Muscle layer of duodenum (tissue), 2 donors: ENCODE measurements at regions not wholly inside any gene's neighbourhood (a gene's known extent, or its start where the extent isn't known, plus 50 kb on each side); places are given as distances from the start of the nearest gene placed in this dataset.

Experiments
- H3K27ac ChIP-seq: one replicate; pipeline ENCODE4 v1.7.0; 2013; ENCODE audit warnings: mild to moderate bottlenecking, low read length
- H3K27me3 ChIP-seq: one replicate; pipeline ENCODE4 v1.7.0; 2013; ENCODE audit warnings: low read depth, mild to moderate bottlenecking, control low read depth, low read length
- H3K36me3 ChIP-seq, 2 donors: one replicate each; pipeline ENCODE4 v1.7.0; 2013; ENCODE audit warnings: low read length in 2 of 2, control low read depth in 1 of 2, mild to moderate bottlenecking in 1 of 2; ENCODE audit not compliant: insufficient read depth in 2 of 2, control insufficient read depth in 1 of 2
- H3K4me1 ChIP-seq, 2 donors: one replicate each; pipeline ENCODE4 v1.7.0; 2013; ENCODE audit warnings: low read length in 2 of 2, mild to moderate bottlenecking in 2 of 2, control low read depth in 1 of 2, moderate library complexity in 1 of 2; ENCODE audit not compliant: insufficient read depth in 2 of 2, control insufficient read depth in 1 of 2
- H3K4me3 ChIP-seq, 2 donors: one replicate each; pipeline ENCODE4 v1.7.0; 2013; ENCODE audit warnings: low read length in 2 of 2, low read depth in 1 of 2, mild to moderate bottlenecking in 1 of 2
- H3K9me3 ChIP-seq, 2 donors: one replicate each; pipeline ENCODE4 v1.7.0; 2013; ENCODE audit warnings: low read length in 2 of 2, control low read depth in 1 of 2, mild to moderate bottlenecking in 1 of 2; ENCODE audit not compliant: control insufficient read depth in 1 of 2
- donor health status: healthy.

GRCh38 chr20:60490217-60491050, 532.2 kb downstream of the CDH26 start:
- Histone ChIP-seq H3K9me3 (no peaks in the 10 kb centered on the region), H3K27ac (no peak overlapping the region)

DNA sequence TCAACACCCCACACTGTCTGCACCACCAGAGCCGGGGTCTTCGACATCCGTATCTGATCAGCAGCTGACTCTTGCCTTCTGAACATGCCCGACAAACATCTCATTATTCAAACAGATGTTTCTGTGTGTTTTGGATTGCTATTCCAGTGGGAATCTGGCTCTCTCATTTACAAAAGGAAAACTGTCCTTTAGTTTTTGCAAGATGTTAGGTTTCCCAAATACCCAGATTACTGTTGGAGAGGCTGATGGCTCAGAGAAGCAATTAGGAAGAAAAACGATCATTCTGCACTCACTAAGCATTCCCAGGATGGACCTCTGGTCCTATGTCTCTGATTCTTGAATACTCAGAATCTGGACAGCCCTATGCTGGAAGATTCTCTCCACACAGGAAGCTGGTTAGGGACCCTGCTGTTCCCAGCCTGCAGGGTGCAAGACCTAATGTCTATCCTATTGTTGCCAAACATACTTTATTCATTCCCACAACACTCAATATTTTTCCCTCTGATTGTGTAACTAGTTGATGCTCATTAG, 532.9 kb downstream of the CDH26 start:
- Histone ChIP-seq H3K9me3 (no peaks in the 10 kb centered on the region), H3K27me3 (no peaks in the 10 kb centered on the region), H3K4me3 (no peak overlapping the region), H3K27ac (no peak overlapping the region), H3K4me1 (no peaks in the 10 kb centered on the region), H3K36me3 (no peaks in the 10 kb centered on the region)

More at GRCh38 chr20:60490217-60491050, 532.2 kb downstream of the CDH26 start:
- H3K27me3 ChIP-seq: no peaks in the 10 kb centered on the region
- H3K4me3 ChIP-seq: no peak overlapping the region
- no peaks in the 10 kb centered on the region for H3K4me1 ChIP-seq
- no peaks in the 10 kb centered on the region for H3K36me3 ChIP-seq

GRCh38 chr20:60494476-60494875, 536.3 kb downstream of the CDH26 start:
- no peaks in the 10 kb centered on the region for H3K4me1 ChIP-seq
- no peaks in the 10 kb centered on the region for H3K9me3 ChIP-seq
- H3K36me3 ChIP-seq: no peaks in the 10 kb centered on the region
- H3K27me3 ChIP-seq: no peaks in the 10 kb centered on the region
- H3K4me3 ChIP-seq: no peak overlapping the region
- no peak overlapping the region for H3K27ac ChIP-seq

- no peaks in the 10 kb centered on the region for H3K36me3 ChIP-seq
- no peak overlapping the region for H3K27ac ChIP-seq
- H3K4me3 ChIP-seq: no peak overlapping the region
- no peaks in the 10 kb centered on the region for H3K9me3 ChIP-seq
- H3K4me1 ChIP-seq: no peaks in the 10 kb centered on the region
- no peaks in the 10 kb centered on the region for H3K27me3 ChIP-seq
These were observed 539.2 kb downstream of the CDH26 start for GRCh38 chr20:60497298-60498035.

DNA sequence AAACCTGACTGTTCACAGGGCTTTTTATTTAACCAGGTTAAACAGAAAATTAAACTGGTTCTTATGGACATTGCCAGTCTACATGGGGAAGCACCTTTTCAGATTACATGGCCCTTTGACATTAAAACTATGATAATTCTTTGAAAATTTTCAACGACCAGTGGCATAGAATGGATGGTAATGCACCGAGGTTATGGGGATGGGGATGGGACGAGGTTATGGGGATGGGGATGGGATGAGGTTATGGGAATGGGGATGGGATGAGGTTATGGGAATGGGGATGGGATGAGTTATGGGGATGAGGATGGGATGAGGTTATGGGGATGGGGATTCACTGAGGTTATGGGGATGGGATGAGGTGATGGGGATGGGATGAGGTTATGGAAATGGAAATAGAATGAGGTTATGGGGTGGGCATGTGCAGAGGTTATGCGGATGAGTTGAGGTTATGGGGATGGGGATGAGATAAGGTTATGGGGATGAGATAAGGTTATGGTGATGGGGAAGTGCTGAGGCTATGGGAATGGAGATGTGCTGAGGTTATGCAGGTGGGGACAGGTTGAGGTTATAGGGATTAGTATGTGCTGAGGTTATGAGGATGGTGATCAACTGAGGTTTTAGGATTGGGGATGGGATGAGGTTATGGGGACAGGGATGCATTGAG, 541.9 kb downstream of the CDH26 start:
- H3K4me3 ChIP-seq: no peak overlapping the region
- H3K36me3 ChIP-seq: no peaks in the 10 kb centered on the region
- no peak overlapping the region for H3K27ac ChIP-seq
- no peaks in the 10 kb centered on the region for H3K9me3 ChIP-seq
- H3K4me1 ChIP-seq: no peaks in the 10 kb centered on the region
- H3K27me3 ChIP-seq: no peaks in the 10 kb centered on the region

GRCh38 chr20:60501048-60501447, 542.8 kb downstream of the CDH26 start:
- H3K9me3 ChIP-seq: no peaks in the 10 kb centered on the region
- no peak overlapping the region for H3K27ac ChIP-seq
- no peak overlapping the region for H3K4me3 ChIP-seq
- H3K27me3 ChIP-seq: no peaks in the 10 kb centered on the region
- H3K36me3 ChIP-seq: no peaks in the 10 kb centered on the region
- H3K4me1 ChIP-seq: no peaks in the 10 kb centered on the region

DNA sequence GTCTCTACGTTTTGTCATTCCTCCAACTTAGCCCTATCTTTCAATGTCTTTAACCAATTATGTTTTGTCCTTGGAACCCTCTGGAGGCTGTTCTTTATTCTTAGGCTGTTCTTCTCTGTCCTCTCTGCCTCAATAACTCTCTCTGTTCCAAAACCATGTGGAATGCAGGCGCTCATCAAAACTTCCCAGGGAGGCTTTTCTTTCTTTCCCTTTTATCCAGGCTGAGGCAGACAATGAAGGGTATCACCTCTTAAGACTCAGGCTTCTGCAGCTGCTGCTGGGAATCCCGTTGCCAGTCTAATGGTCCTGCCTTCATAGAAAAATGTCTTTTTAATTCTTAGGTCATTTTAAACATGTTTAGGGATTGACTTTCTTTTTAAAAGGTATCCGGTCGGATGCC, 544.7 kb downstream of the CDH26 start:
- H3K4me1 ChIP-seq: no peaks in the 10 kb centered on the region
- no peaks in the 10 kb centered on the region for H3K9me3 ChIP-seq
- no peaks in the 10 kb centered on the region for H3K27me3 ChIP-seq
- no peaks in the 10 kb centered on the region for H3K36me3 ChIP-seq
- no peak overlapping the region for H3K4me3 ChIP-seq
- H3K27ac ChIP-seq: no peak overlapping the region

DNA sequence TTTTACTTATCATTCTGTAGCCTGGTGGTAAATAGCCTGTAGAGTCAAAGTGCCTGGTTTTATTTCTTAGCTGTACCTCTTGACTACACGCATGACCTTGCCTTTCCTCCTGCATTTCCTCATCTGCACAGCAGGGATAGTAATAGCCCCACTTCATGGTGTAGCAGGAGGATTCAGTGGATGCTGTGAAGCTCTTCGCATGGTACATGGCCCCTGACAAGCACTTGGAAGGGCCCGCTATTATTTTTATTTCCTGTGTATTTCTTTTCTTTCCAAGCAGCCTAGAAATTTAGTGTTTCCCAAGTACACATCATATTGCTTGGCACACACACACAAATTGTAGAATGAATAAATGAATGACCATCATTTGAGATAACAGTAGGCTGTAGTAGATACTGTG, 547.2 kb downstream of the CDH26 start:
- H3K9me3 ChIP-seq: no peaks in the 10 kb centered on the region
- H3K27me3 ChIP-seq: no peaks in the 10 kb centered on the region
- H3K36me3 ChIP-seq: no peaks in the 10 kb centered on the region
- no peak overlapping the region for H3K4me3 ChIP-seq
- H3K4me1 ChIP-seq: no peaks in the 10 kb centered on the region
- H3K27ac ChIP-seq: no peak overlapping the region

DNA sequence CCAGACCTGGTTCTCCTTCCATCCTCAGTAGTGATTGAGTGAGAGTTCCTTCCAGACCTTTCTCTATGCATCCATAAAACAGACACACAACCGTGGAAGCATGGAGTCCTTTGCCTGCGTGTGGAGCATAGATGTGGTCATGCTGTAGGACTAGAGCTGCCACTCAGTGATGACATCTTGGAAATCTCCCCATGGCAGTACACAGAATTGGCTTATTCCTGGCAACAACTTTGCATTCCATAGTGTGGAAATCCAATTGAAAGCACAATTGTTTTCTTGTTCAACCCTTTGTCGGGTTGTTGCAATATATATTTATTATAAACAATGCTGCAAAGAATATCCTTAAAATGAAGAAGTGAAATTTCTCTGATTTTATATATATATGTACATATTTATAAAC, 547.8 kb downstream of the CDH26 start:
- Histone ChIP-seq H3K27me3 (no peaks in the 10 kb centered on the region), H3K4me3 (no peak overlapping the region), H3K27ac (no peak overlapping the region), H3K9me3 (no peaks in the 10 kb centered on the region), H3K36me3 (no peaks in the 10 kb centered on the region), H3K4me1 (no peaks in the 10 kb centered on the region)

GRCh38 chr20:60507087-60507694, 549.0 kb downstream of the CDH26 start:
- Histone ChIP-seq H3K4me3 (no peak overlapping the region), H3K27ac (no peak overlapping the region), H3K27me3 (no peaks in the 10 kb centered on the region), H3K4me1 (no peaks in the 10 kb centered on the region), H3K9me3 (no peaks in the 10 kb centered on the region), H3K36me3 (no peaks in the 10 kb centered on the region)

DNA sequence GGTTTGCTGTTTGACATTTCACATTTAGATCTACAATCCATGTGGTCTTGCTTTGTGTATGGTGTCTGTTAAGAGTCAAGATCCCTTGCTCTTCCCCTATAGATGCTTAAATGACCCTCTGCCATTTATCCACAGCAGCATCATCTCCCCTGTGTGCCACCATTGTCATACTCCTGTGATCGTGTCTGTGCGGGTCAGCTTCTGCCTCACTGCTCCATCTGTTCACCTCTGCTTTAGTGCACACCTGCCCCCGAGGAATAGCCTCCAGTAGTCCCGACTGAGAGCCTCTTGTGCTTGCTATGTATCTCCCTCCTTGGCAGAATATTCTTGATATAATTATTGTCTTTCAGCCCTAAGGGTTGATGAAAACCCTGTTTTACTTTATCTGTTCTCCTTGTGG, 551.2 kb downstream of the CDH26 start:
- Histone ChIP-seq H3K36me3 (no peaks in the 10 kb centered on the region), H3K9me3 (no peaks in the 10 kb centered on the region), H3K4me1 (no peaks in the 10 kb centered on the region), H3K27me3 (no peaks in the 10 kb centered on the region), H3K27ac (no peak overlapping the region), H3K4me3 (no peak overlapping the region)
